Psoas muscle (tissue), 7 donors: ENCODE measurements at regions not wholly inside any gene's neighbourhood (a gene's known extent, or its start where the extent isn't known, plus 50 kb on each side); places are given as distances from the start of the nearest gene placed in this dataset.

Experiments
- ATAC-seq, 4 donors: fragments of 200-7000 bp; cut with Tn5 transposase; one replicate each; pipeline ENCODE4 v1.9.1; 2020; ENCODE audit warnings: moderate library complexity in 3 of 4, mild to moderate bottlenecking in 2 of 4
- DNase-seq, 2 donors: peaks; one replicate each; pipeline ENCODE4 v3.0.0-alpha.2; 2020
- H3K27ac ChIP-seq: fragments of 200-600 bp; one replicate; pipeline ENCODE4 v1.8.0; 2022
- H3K27me3 ChIP-seq, 3 donors: fragments of 200-600 bp in 1 of 3; one replicate each; pipeline versions ENCODE4 v1.6.1 to v1.8.0; 2013 to 2022; ENCODE audit warnings: low read length in 2 of 3, mild to moderate bottlenecking in 2 of 3, moderate library complexity in 1 of 3; ENCODE audit not compliant: insufficient read depth in 3 of 3
- H3K36me3 ChIP-seq, 2 donors: fragments of 200-600 bp in 1 of 2; one replicate each; pipeline versions ENCODE4 v1.6.1 to v1.8.0; 2013 to 2022; ENCODE audit warnings: low read depth in 1 of 2, mild to moderate bottlenecking in 1 of 2, moderate library complexity in 1 of 2; ENCODE audit not compliant: insufficient read depth in 1 of 2
- H3K4me1 ChIP-seq: fragments of 200-600 bp; one replicate; pipeline ENCODE4 v1.8.0; 2022
- H3K4me3 ChIP-seq: fragments of 200-600 bp; one replicate; pipeline ENCODE4 v1.8.0; 2022; ENCODE audit warnings: mild to moderate bottlenecking
- H3K9me3 ChIP-seq: fragments of 200-600 bp; one replicate; pipeline ENCODE4 v1.8.0; 2022
- WGBS, 3 donors: extraction: QIAGEN DNeasy Blood & Tissue Kit; methylation state at CpG; one replicate each; pipeline versions ENCODE4 v1.1.6 to v1.1.7; 2013; 5-methylcytosine and 5-hydroxymethylcytosine counted together
- intact Hi-C, 2 donors: fragments of 100-400 bp; cut with DNase I; formaldehyde crosslinking; loops; one replicate each; pipeline versions ENCODE4 v1.11.0 to v1.14.2; 2022
- TF ChIP-seq, protein P1 (sequence below): fragments of 200-600 bp; IDR thresholded peaks from one replicate; pipeline ENCODE4 v1.8.0; 2022; ENCODE audit warnings: antibody characterized with exemption
- donor health status: healthy with polysubstance abuse.
- donor health status: DM: no; HTN: no; CAD: no; lungs with moderate emphysema.
- donor health status: Bipolar disorder and iron deficiency.
- donor health status: healthy.
- donor health status: DM: yes; HTN: yes; CAD: no.
- donor health status: DM: no; HTN: no; CAD: no.
- donor health status: DM: yes; HTN: yes; CAD: no.

DNA sequence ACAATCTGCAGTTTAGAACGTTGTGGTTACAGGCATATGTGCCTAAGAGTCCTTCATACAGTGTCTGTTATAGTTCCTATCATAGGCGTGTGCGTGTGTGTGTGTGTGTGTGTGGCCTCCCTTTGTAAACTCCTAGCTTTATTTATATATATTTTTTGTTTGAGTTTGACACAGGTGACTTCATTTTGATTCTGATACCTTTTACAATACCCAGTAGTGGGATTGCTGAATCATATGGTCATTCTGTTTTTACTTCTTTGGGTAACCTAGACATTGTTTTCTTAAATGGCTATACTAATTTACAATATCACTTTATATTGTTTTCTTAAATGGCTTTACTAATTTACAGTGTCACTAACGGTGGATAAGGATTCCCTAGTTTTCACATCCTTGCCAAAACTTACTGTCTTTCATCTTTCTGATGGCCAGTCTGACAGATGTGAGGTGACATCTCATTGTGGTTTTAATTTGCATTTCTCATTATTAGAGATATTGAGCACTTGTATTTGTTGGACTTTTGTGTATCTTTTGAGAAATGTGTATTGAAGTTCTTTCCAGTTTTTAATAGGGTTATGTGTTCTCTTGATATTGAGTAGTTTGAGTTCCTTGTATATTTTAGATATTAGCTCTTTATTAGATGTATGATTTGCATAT lies 211.1 kb upstream of the NUDT6 start:
- no peaks in the 10 kb centered on the region for H3K9me3 ChIP-seq
- no peak overlapping the region for H3K4me3 ChIP-seq
- TF ChIP-seq, protein P1, sequence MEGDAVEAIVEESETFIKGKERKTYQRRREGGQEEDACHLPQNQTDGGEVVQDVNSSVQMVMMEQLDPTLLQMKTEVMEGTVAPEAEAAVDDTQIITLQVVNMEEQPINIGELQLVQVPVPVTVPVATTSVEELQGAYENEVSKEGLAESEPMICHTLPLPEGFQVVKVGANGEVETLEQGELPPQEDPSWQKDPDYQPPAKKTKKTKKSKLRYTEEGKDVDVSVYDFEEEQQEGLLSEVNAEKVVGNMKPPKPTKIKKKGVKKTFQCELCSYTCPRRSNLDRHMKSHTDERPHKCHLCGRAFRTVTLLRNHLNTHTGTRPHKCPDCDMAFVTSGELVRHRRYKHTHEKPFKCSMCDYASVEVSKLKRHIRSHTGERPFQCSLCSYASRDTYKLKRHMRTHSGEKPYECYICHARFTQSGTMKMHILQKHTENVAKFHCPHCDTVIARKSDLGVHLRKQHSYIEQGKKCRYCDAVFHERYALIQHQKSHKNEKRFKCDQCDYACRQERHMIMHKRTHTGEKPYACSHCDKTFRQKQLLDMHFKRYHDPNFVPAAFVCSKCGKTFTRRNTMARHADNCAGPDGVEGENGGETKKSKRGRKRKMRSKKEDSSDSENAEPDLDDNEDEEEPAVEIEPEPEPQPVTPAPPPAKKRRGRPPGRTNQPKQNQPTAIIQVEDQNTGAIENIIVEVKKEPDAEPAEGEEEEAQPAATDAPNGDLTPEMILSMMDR, result no peak
- no peaks in the 10 kb centered on the region for H3K27me3 ChIP-seq
- ATAC-seq (no peak), DNase-seq (no peak)
- intact Hi-C loops, result loop anchor here in 1 of 2 donors (10.0 kb wide), 1 partner anchor 251 kb away; no protein-coding TSS in a partner anchor
- 69 to 81% (median 73%) methylated on average over 4 of the region's 4 CpGs for WGBS, 3 donors
- no peaks in the 10 kb centered on the region for H3K36me3 ChIP-seq
- no peak overlapping the region for H3K27ac ChIP-seq
- no peaks in the 10 kb centered on the region for H3K4me1 ChIP-seq

GRCh38 chr4:123144616-123145015 lies 222.2 kb upstream of the NUDT6 start:
- DNase-seq, result no peak
- intact Hi-C loops, result no loop called here

GRCh38 chr4:123158576-123158975 lies 236.2 kb upstream of the NUDT6 start:
- Histone ChIP-seq H3K9me3 (no peaks in the 10 kb centered on the region), H3K27ac (no peak overlapping the region), H3K27me3 (no peaks in the 10 kb centered on the region), H3K36me3 (no peaks in the 10 kb centered on the region), H3K4me1 (no peaks in the 10 kb centered on the region), H3K4me3 (no peak overlapping the region)
- TF ChIP-seq, protein P1, result no peak
- WGBS, 3 donors, result 47 to 52% (median 50%) methylated on average over 3 of the region's 3 CpGs
- intact Hi-C loops, result no loop called here
- no peak for ATAC-seq
- DNase-seq, result no peak

More at GRCh38 chr4:123144616-123145015, 222.2 kb upstream of the NUDT6 start:
- Histone ChIP-seq H3K27me3 (no peaks in the 10 kb centered on the region), H3K36me3 (no peaks in the 10 kb centered on the region), H3K9me3 (no peaks in the 10 kb centered on the region), H3K4me1 (no peaks in the 10 kb centered on the region), H3K27ac (no peak overlapping the region), H3K4me3 (no peak overlapping the region)
- ATAC-seq, result no peak
- TF ChIP-seq, protein P1, result no peak

GRCh38 chr4:123159479-123159878 lies 237.1 kb upstream of the NUDT6 start:
- H3K9me3 ChIP-seq, result no peaks in the 10 kb centered on the region
- 56 to 61% (median 59%) methylated on average over 2 of the region's 2 CpGs for WGBS, 3 donors
- no peaks in the 10 kb centered on the region for H3K27me3 ChIP-seq
- intact Hi-C loops, result no loop called here
- H3K27ac ChIP-seq, result no peak overlapping the region
- no peak for ATAC-seq
- no peak for DNase-seq
- no peak overlapping the region for H3K4me3 ChIP-seq
- H3K36me3 ChIP-seq, result no peaks in the 10 kb centered on the region
- no peaks in the 10 kb centered on the region for H3K4me1 ChIP-seq
- TF ChIP-seq, protein P1, result no peak

- Histone ChIP-seq H3K4me3 (no peak overlapping the region), H3K27ac (no peak overlapping the region), H3K36me3 (no peaks in the 10 kb centered on the region), H3K4me1 (no peaks in the 10 kb centered on the region), H3K9me3 (no peaks in the 10 kb centered on the region), H3K27me3 (no peaks in the 10 kb centered on the region)
- TF ChIP-seq, protein P1, result no peak
- ATAC-seq (no peak), DNase-seq (no peak)
- 92 to 97% (median 94%) methylated on average over 4 of the region's 4 CpGs for WGBS, 3 donors
- intact Hi-C loops, result no loop called here
These were observed 233.7 kb upstream of the SPRY1 start for GRCh38 chr4:123162859-123163258.
